Forelimb muscle (tissue), 1 donor: ENCODE measurements at regions not wholly inside any gene's neighbourhood (a gene's known extent, or its start where the extent isn't known, plus 50 kb on each side); places are given as distances from the start of the nearest gene placed in this dataset.

ENCODE experiments used
- DNase-seq: peaks from one replicate; pipeline ENCODE4 v3.0.0-alpha.2; 2013; ENCODE audit warnings: low read depth

DNA sequence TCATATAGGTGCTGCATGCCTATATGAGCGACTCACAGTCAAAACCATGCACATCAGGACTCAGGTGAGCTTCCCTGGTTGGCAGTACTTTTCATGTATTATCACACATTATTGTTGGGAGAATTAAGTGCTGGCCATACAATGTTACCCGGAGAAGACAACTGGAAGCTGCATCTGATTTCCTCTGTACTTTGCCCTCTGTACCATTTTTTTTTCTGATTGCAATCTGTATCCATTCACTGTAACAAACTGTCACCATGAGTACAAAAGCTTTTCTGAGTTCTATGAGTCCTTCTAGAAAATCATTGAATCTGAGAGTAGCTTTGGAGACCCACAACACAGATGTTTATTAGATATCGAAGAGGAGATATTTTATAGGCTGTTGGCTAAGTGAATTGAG is 651.0 kb downstream of the NR2F1-AS1 start:
- DNase-seq, result no peak

DNA sequence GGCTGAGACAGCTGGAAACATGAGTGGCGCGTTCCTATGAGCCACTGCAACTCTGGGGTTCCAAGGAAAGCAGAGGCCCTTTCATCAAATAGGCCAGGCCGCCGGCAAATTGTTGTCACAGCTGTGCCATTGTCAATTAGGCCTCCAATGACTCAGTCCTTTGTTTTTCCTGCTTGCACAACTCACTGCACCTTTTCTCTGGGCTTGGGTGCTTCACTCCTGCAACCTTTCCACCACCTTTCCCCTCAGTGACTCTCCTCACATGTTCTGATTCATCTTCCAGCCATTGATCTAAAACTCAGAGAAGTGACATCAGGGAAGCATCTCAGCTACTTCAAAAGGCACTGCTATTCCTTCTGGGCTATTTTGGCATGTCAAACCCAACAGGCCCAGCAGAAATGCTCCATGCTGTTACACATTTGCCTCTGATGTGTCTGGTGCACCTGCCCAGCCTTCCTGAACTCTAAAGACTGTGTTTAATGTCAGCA is 653.7 kb downstream of the NR2F1-AS1 start:
- DNase-seq, result no peak

DNA sequence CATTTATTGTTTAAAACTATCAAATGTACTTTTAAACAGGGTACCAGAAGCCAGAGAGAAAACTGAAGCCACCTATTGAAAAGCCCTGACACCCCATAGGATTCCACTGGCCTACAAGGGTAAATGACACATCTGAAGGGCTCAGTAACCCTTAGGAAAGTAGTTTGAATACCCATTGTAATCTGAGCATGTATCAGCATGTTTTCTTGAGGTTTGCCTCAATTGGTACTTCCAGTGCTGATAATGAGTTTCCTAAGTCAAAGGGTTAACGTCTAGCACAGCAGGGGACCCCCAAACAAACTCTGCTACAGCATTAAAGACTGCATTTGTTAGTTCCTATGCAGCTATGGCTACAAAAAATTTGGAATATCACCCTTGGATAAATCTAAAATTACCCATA is 657.1 kb downstream of the NR2F1-AS1 start:
- DNase-seq, result no peak

DNA sequence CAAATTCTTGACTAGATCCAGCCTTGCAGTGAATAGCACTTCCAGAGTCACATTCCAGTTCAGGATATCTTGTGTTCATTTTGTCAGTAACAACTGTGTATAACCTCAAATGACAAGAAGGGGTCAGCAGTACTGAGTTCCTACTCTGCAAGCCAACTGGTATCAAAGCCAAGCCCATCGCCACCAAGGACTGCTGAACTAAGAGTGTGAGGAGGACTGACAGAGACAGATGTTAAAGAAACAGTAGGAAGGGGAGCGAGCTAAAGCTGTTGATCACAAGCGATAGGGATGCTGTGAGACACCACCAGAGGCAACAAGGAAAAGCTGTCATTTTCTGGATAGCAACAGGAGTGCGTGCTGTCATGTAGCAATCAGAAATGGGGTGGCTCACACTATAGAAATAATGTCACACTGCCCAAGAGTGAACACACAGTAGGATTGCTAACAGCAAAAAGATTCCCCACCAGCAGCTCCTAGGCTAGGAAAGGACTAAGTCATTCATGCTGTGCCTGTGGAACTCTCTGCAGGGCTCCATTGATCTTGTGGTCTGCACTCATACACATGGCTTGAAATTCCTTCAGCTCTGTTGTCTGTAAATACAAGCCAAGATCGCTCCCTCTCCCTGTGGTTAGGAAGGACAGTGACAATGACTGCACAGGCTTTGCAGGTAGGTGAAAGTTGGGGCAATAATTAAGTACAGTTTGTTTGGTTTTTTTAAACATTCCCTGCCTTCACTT is 658.6 kb downstream of the NR2F1-AS1 start:
- no peak for DNase-seq

DNA sequence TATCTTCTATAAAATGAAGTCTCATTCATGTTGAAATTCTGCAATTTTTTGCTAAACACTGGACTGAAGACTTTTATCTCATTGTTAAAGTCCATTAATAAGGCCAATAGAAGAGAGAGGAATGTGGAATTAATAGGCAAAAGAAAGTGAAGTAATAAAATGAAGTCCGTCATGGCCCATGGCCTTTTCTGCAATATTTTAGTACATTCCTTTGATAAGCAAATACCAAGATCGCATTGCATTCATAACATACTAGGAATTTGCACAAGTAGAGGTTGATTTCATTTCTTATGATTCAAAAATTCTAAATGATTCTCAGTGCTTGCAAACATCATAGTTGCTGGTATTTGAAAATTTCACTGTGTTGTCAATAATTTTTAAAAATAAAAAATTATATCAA is 664.0 kb downstream of the NR2F1-AS1 start:
- DNase-seq, result no peak

DNA sequence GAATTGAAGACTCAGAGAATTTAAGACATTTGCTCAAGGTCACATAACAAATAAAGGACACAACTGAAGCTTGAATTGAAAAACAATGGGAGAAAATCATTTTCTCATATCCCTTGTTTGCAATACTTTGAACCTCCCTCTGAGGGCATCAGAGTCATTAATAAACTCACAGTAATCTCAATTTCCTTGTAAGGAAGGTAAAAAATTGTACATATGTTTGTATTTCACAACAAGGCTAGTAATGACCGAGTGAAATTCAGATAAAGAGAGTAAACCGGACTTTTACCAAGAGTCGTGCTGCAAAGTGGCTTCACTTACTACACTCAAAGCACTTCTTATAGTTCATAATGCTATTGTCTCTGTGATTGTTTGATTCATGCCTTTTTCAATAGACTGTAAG is 665.0 kb downstream of the NR2F1-AS1 start:
- peak; percentile 6 for DNase-seq

DNA sequence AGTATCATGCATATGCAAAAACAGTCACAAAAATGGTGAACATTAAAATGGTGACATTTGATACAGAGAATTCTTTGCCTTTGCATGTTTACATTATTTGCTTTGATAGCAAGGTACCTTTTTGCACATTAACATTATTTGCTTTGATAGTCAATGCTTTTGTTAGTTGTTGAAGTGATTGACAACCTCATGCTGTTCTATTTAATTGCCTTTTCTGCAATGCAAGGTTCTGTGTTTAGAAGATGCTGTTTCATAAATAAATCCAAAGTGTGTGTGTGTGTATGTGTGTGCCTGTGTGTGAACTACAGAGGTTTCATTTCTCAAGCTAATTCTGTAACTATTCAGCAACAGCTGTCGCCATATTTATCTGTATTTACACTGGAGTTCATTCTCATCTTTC is 668.7 kb downstream of the NR2F1-AS1 start:
- DNase-seq, result no peak

DNA sequence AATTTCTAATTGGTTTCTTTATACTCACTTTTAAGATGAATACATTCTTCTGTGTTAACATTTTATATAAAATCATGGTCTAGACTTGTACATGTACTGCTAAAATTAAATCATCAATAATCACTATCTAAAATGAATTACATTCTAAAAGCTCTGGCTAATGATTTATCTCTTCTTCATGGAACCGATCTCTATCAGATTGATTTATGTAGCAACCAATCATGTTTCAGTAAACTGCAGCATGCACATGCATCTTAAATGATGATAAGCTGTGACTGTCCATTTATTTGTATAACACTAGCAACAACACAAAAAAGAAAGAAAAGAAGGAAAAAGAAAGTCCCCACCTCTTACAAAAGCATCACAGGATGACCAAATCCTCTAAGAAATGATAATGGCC is 669.2 kb downstream of the NR2F1-AS1 start:
- DNase-seq, result no peak

DNA sequence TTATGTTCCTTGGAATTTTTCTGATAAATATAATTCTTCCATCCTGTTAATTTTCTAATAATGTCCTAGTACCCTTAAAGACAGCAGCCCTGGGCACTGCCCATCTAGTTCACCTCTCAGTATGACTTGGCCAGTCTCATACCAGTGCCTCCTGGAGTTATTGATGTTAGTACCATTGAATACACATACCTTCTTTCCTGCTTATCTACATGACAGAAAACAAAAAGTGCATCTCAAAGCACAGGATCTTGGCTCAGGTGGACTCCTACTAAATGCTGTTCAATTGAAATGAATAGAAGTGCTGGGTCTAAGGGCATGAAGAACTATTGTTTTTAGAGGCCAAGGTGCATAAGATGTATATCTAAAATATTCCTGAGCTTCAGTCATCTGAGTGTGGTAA is 669.7 kb downstream of the NR2F1-AS1 start:
- no peak for DNase-seq

DNA sequence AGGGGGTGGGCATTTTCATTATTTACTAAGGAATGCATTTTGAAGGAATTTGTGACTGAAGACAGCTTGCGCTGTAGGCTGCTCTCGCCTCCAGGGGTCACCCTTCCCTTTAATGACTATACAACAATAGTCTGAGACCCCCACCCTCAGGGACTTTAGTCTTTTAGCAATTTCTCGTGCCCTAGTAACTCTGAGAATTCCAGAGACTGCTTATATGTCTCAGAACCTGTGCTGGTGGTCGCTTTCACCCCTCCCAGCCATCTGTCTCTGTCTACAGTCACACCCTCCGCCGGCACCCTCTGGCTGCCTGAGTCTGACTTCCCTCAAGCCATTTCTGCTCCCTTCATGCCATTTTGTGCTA is 671.4 kb downstream of the NR2F1-AS1 start:
- no peak for DNase-seq

DNA sequence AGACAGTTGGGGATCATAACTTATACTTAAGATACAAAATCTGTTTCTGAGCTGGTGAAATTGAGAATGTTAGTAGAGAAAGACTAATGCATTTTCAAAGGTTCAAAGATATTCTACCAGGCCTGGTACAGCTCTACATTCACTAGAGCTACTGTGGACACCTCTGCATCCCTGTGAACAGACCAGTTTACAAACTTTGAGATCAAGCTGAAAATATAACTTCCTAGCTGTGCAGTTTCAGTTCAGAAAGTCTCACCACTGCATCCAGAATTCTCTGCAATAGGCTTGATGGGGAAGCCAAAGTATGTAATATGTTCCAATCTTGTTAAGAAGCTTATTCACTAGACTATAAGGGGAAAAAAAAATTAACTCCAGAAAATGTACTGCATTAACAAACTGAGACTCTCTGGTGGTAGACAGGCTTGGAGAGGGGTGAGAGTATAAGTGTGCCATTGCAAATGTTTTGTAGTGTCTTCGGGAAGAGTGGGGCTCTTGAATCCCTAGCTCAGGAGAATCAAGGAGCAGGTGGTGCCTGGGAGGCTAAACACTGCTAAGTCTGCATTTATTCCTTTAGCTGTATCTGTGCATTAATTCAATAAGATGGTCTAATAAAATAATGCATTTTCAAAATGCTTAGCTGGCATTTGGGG is 671.9 kb downstream of the NR2F1-AS1 start:
- DNase-seq, result no peak

DNA sequence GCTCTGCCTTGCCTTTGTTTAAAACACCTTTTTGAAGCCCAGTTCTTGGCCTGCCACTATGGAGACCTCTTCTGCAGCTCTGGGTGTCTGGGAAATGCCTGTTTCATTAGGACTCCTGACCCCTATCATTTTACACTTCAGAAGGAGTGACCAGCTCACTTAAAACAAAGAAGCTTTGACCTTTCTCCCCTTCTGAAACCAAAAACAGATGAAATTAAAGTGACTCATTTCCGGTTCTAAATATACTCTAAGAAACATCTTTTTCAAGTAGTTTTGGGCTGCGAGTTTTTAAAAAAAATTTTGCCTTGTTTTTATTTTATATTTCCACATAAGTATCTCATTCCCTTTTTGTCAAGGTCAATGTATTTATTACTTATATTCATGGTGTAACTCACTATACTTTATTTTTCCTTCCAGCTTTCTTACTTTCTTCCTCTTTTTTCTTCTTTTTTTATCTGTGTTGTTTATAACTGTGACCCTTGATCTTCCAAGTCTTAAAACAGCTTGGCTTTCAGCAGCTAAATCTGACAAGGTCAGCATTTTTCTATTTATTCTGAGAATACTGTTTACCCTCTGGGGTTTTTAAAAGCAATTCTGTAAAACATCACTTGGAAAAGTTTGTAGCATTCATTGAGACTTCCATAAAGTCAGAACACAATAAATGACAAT is 672.9 kb downstream of the NR2F1-AS1 start:
- DNase-seq, result peak; percentile 19

DNA sequence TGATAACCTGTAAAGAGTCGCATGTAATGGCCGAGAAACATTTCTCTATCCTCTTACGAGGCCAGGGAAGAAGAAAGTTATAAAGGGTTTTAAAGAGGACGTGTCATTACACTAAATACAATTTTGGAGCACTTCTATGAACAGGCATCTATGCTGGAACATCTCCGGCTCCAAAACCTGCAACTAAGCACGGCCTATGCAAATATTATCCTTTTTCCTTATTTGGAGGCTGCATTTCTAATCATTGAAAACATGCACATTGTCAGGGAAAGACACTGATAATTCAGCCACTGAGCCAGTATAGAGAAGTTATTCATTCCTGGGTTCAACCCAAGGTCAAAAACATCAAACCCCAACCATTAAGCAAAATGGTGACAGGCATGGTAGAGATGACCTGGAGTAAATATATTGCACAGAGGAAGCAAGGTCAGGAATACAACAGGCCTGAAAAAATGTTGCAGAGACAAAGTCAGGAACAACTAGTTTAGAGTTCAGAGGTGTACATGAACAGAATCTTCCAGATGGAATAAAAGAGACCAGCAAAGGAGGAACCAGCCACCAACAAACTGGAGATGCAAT is 674.1 kb downstream of the NR2F1-AS1 start:
- DNase-seq, result no peak

DNA sequence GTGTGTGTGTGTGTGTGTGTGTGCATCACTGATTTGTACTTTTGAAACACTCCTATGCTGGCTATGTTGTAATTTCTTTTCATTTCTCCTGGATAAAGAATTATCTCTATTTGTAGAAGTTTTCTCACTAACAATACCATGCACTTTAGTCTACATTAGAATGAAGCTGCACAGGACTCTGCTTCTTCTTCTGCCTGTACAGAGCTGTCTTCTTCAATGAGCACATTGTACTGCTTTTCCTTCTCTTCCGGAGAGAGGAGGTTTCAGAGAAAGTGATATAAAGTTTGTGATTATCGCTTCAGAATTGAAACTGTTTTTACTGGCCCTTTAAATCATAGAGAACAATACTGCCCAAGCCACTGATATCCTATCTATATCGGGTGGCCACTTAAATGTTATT is 677.0 kb downstream of the NR2F1-AS1 start:
- DNase-seq, result no peak

DNA sequence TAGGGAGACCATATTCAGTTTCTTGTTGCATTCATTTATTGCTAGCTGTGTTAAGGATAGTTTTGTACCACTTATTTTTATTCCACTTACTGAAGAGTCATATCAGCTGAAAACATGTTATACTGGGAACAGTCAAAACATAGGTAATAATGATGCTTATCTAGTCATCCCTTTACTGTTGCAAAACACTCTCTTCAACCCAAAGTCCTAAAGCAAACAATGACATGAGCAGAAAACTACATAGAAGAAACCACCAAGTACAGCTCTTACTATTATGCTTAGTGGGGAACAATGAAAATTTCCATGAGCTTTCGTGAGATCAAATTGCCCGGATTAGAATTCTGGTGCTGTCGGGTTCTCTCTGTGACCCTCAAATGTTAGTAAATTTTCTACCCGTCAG is 681.4 kb downstream of the NR2F1-AS1 start:
- DNase-seq, result no peak

DNA sequence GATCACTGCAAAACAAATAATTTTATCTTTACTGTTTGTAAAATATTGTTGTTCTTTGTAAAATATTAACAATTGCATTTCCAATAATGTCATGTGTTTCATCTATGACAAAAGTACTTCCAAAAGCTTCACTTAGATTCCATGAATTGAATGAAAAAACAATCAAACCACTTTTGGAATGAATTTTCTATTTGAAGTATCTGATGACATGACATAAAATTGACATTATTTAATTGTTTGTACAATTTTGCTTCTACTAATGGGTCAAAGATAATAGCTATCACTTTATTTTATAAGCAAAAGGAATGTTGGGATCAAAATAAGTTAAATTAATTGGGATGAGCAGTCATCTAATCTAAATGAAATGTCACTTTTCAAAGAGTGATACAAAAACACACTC is 684.3 kb downstream of the NR2F1-AS1 start:
- no peak for DNase-seq

DNA sequence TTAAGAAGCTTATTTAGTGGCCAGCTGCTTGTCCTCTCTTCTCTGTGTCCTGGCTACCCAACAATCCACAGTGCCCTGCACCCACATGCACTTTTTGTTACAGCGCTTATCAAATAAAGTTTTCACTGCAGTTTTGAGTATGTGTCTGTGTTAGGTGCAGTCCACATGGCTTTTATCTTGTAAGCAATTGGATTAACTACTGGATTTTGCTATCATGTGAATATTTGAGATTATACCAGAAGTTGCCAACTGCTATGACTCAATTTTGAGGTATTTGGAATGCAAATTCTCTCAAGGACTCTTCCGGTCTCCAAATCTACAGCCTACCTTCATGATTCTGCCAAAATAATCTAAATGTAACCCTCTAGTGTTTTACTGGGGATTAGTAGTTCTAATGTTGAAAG is 690.2 kb downstream of the NR2F1-AS1 start:
- DNase-seq, result no peak

DNA sequence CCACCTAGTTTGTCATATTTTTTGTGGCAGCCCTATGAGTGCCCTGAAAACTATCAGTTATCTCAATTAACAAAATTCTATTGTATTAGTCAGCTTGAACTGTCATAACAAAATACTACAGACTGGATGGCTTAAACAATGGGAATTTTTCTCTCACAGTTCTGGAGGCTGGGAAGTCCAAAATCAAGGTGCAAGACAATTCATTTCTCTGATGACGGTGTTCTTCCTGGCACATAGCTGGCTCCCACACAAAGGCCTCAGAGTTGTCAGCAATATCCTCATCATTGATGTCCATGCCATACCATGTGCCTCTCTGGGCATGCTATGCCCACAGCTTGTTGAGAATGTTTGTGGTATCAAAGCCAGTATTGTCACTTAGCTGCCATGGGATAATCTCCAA is 691.9 kb downstream of the NR2F1-AS1 start:
- no peak for DNase-seq

DNA sequence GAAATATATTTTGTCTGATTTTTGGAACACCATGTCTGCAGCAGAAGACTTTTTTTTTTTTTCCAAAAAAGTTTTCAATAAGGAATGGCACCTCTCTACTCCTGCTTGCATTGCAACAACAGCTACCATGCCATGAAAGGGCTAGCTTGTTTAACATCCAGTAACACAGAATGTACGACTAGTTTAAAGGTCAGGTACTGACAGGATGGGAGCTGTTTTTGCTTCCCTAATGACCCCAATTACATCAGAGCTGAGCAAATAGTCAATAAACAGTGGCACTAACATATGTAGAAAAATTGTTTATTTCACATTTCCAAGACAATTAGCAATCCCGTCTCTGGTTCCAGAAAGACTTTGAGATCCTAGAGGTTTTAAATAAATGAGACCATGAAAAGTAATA is 693.8 kb downstream of the NR2F1-AS1 start:
- no peak for DNase-seq

DNA sequence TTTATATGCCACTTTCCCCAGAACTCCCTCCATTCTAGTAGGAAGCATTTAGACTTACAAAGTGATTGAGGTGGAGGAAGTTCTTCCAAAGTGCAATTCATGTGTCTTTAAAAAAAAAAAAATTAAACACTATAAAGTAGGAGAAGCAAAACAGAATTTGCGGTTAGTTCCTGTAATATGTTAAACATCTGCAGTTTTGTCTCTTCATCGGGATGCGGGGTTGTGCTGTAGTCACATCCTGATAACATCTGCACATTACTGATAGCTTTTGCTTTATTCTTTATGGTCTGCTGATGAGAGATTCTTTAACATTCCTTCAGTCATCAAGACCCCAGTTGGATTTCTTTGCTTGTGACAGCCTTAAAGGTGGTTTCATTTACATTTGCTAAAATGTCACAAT is 694.3 kb downstream of the NR2F1-AS1 start:
- DNase-seq, result no peak

DNA sequence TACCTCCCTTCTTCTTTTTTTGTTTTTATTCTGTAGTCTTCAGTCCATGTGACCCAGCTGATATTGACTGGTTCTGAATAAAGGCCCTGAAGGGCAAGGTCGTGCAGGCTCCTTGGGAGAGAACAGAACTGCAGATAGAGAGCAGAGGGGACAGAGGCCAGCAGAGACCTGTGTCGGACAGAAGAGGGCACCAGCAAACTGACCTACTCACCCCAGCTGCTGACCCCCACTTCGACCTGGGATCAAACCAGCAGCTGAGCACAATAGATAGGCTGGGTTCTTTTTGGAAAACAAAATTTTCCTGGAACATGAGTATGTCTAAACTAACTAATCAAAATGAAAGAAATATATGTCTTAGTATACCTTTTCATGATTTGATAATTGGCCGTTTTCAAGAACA is 695.1 kb downstream of the NR2F1-AS1 start:
- no peak for DNase-seq

DNA sequence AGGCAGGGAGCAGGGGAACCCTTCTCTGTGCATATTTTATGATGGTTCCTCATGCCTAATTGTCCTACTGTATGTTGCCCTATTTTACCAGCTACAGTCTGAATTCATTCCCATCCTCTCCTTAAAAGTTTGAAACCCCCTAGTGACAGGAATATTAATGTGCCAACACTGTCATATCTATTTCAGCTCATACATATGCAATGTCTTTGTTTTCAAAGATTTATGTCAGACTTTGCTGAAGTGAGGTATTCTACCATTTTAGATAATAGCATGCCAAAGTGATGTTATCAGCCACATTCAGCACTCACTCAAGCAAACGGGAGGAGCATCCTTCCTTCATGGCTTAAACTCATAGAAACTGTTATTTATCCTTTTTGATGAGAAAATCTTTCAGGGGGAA is 696.5 kb downstream of the NR2F1-AS1 start:
- DNase-seq, result no peak
